ENCODE measurements at regions not wholly inside any gene's neighbourhood (a gene's known extent, or its start where the extent isn't known, plus 50 kb on each side); places are given as distances from the start of the nearest gene placed in this dataset.

GRCh38 chr2:150320608-150321007, 166.9 kb downstream of the RND3 start:
- Mint-ChIP-seq H3K9me3 (ENCODE audit: low read depth) (peaks cover 11% of the 10 kb centered on the region), H3K4me1 (ENCODE audit: low read depth) (peaks cover 25% of the 10 kb centered on the region), H3K27ac (no peak overlapping the region), H3K27me3 (no peaks in the 10 kb centered on the region), H3K4me3 (ENCODE audit: low read depth) (no peak overlapping the region), H3K36me3 (ENCODE audit: insufficient read depth) (peaks cover 4% of the 10 kb centered on the region)
- DNase-seq (ENCODE audit: low spot score, unreplicated experiment): no peak
- TF ChIP-seq CTCF (IDR thresholded peaks at IDR 0.05; ENCODE audit: unreplicated experiment): no peak

GRCh38 chr2:150319658-150320555, 167.6 kb downstream of the RND3 start:
- no peaks in the 10 kb centered on the region for H3K27me3 Mint-ChIP-seq
- no peak overlapping the region for H3K27ac Mint-ChIP-seq
- no peak for DNase-seq (ENCODE audit: low spot score, unreplicated experiment)
- H3K36me3 Mint-ChIP-seq (ENCODE audit: insufficient read depth): peaks cover 4% of the 10 kb centered on the region
- no peak overlapping the region for H3K4me3 Mint-ChIP-seq (ENCODE audit: low read depth)
- peaks cover 23% of the 10 kb centered on the region for H3K4me1 Mint-ChIP-seq (ENCODE audit: low read depth)
- no peak for TF ChIP-seq CTCF (IDR thresholded peaks at IDR 0.05; ENCODE audit: unreplicated experiment)
- H3K9me3 Mint-ChIP-seq (ENCODE audit: low read depth): peaks cover 17% of the 10 kb centered on the region

DNA sequence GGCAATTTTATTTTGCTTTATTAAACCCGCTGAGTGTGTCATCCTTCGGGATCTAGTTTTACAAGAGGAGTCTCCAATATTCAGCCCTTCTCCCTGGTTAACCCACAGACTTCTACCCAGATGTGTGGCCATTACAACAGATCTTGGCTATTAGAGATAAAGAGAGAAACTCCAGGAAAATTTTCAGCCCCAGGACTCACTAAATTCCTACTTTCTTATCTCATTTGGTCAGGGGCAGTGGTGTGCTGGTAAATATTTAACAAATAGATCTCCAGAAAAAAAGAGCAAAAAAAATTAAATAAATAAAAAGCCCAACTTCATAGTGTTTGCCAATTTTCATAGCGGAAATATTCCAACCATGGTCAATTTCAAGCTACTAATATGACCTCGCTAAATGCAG, 168.4 kb downstream of the RND3 start:
- Mint-ChIP-seq H3K9me3 (ENCODE audit: low read depth) (peaks cover 23% of the 10 kb centered on the region), H3K4me1 (ENCODE audit: low read depth) (peaks cover 21% of the 10 kb centered on the region), H3K27me3 (no peaks in the 10 kb centered on the region), H3K4me3 (ENCODE audit: low read depth) (no peak overlapping the region), H3K27ac (no peak overlapping the region), H3K36me3 (ENCODE audit: insufficient read depth) (peaks cover 6% of the 10 kb centered on the region)
- no peak for TF ChIP-seq CTCF (IDR thresholded peaks at IDR 0.05; ENCODE audit: unreplicated experiment)
- DNase-seq (ENCODE audit: low spot score, unreplicated experiment): no peak

- Mint-ChIP-seq H3K27ac (no peak overlapping the region), H3K27me3 (no peaks in the 10 kb centered on the region), H3K4me3 (ENCODE audit: low read depth) (no peak overlapping the region), H3K9me3 (ENCODE audit: low read depth) (peaks cover 35% of the 10 kb centered on the region), H3K36me3 (ENCODE audit: insufficient read depth) (peaks cover 13% of the 10 kb centered on the region), H3K4me1 (ENCODE audit: low read depth) (peaks cover 9% of the 10 kb centered on the region)
- TF ChIP-seq CTCF (IDR thresholded peaks at IDR 0.05; ENCODE audit: unreplicated experiment): no peak
- no peak for DNase-seq (ENCODE audit: low spot score, unreplicated experiment)
Observed at GRCh38 chr2:150312271-150312670, 175.2 kb downstream of the RND3 start.

DNA sequence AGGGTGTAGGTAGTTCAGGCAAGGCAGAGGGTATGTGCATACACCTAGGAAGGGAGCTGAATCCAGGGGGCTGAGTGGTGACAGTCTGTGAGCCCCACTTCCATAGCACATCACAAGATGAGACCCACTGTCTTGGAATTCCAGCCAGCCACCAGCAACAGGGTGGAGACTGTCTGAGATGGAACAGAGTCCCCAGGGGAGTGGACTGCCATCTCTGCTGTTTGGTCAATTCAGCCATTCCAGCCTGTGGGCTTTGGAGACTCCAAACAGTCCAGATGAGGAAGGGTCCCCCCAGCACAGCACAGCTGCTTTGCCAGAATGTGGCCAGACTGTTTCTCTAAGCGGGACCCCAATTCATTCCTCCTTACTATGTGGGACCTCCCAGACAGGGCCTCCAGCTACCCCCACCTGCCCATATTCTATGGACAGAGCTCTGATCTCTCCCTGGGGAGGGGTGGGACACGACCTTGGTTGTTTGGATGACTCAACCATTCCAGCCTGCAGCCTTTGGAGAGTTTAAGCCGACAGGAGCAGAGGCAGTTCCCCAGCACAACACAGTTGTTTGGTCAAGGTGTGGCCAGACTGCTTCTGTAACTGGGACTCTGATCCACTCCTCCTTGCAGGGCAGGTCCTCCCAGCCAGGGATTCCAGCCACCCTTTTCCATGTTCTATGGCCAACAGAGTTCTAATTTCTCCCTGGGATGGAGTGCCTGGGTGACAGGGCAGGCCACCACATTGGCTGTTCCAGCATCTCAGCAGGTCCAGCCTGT, 178.0 kb downstream of the RND3 start:
- H3K4me1 Mint-ChIP-seq (ENCODE audit: low read depth): peaks cover 9% of the 10 kb centered on the region
- no peak for DNase-seq (ENCODE audit: low spot score, unreplicated experiment)
- H3K4me3 Mint-ChIP-seq (ENCODE audit: low read depth): no peak overlapping the region
- no peaks in the 10 kb centered on the region for H3K27me3 Mint-ChIP-seq
- no peak for TF ChIP-seq CTCF (IDR thresholded peaks at IDR 0.05; ENCODE audit: unreplicated experiment)
- H3K27ac Mint-ChIP-seq: peak overlapping the region; percentile 4
- H3K36me3 Mint-ChIP-seq (ENCODE audit: insufficient read depth): peaks cover 9% of the 10 kb centered on the region
- H3K9me3 Mint-ChIP-seq (ENCODE audit: low read depth): peaks cover 23% of the 10 kb centered on the region
